ENCODE measurements at regions not wholly inside any gene's neighbourhood (a gene's known extent, or its start where the extent isn't known, plus 50 kb on each side); places are given as distances from the start of the nearest gene placed in this dataset.
"Not testable (repeated sequence)": the region's sequence is repeated elsewhere in the genome, so short reads cannot be mapped to it uniquely, and the experiment has no call there.

GRCh38 chr21:28127175-28127785 lies 865.4 kb downstream of the LTN1 start:
- Histone ChIP-seq H3K79me2 (ENCODE audit: insufficient read depth) (no peaks in the 10 kb centered on the region), H3K4me2 (ENCODE audit: unreplicated experiment) (no peak overlapping the region), H3K36me3 (ENCODE audit: low read depth) (no peaks in the 10 kb centered on the region), H2AFZ (no peak overlapping the region), H3K9ac (no peak overlapping the region), H3K9me2 (ENCODE audit: insufficient read depth) (0 out of 2 replicates have a peak, but pooled peaks cover 3% of the 10 kb centered on the region), H4K20me1 (ENCODE audit: insufficient read depth) (no peaks in the 10 kb centered on the region), H3F3A (ENCODE audit: insufficient read depth) (no peaks in the 10 kb centered on the region), H3K4me1 (ENCODE audit: insufficient read depth) (no peaks in the 10 kb centered on the region), H3K4me3 (no peak overlapping the region), H3K9me3 (ENCODE audit: low read depth) (no peaks in the 10 kb centered on the region), H3K27me3 (replicated peaks; ENCODE audit: insufficient read depth) (no peaks in the 10 kb centered on the region), H3K27ac (no peak overlapping the region)
- TF ChIP-seq EZH2phosphoT487 (IDR thresholded peaks at IDR 0.05; ENCODE audit: insufficient read depth, low read depth) (no peak), EZH2 (IDR thresholded peaks at IDR 0.05; ENCODE audit: insufficient read depth, poor library complexity, severe bottlenecking) (no peak)
- DNase-seq, result no peak
- WGBS, 2 experiments (ENCODE audit: low coverage in 1 of 2, low lambda C conversion rate in 2 of 2, missing lambda C conversion rate in 2 of 2), result 42 to 47% methylated on average over 2 of the region's 2 CpGs
- in situ Hi-C loops (cut with MboI), result no loop called here

DNA sequence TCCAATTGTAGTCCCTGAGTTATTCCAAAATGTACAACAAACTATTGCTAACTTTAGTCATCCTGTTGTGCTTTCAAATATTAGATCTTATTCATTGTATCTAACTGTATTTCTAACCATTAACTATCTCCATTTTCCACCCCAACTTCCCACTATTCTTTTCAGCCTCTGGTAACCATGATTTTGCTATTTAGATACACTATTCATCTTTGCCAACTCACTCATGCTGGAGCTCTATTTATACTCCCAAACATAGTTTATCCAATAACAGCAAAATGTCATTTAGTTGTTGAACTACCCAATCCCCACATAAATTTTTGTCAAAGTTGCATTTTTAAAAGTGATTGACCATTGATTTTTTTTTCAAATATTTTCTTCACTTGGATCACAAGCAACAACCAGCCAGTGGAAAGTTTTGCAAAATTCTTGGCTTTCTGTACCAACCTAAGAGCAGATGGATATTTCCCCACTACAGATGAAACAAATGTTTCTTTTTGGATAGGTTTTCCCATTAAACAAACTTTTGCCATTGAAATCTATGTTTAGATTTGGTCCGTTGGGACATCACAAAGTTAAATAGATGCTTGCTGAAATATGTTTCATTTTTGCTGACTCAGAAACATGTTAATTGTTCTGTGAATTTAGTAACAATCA lies 866.0 kb downstream of the LTN1 start:
- H3K27me3 ChIP-seq (replicated peaks; ENCODE audit: insufficient read depth), result no peaks in the 10 kb centered on the region
- no peaks in the 10 kb centered on the region for H3F3A ChIP-seq (ENCODE audit: insufficient read depth)
- H3K9me2 ChIP-seq (ENCODE audit: insufficient read depth), result 0 out of 2 replicates have a peak, but pooled peaks cover 3% of the 10 kb centered on the region
- no peak overlapping the region for H3K27ac ChIP-seq
- H4K20me1 ChIP-seq (ENCODE audit: insufficient read depth), result no peaks in the 10 kb centered on the region
- H3K36me3 ChIP-seq (ENCODE audit: low read depth), result no peaks in the 10 kb centered on the region
- no peak overlapping the region for H3K9ac ChIP-seq
- H3K79me2 ChIP-seq (ENCODE audit: insufficient read depth), result no peaks in the 10 kb centered on the region
- no peaks in the 10 kb centered on the region for H3K9me3 ChIP-seq (ENCODE audit: low read depth)
- no peaks in the 10 kb centered on the region for H3K4me1 ChIP-seq (ENCODE audit: insufficient read depth)
- DNase-seq, result no peak
- no peak overlapping the region for H2AFZ ChIP-seq
- H3K4me3 ChIP-seq, result no peak overlapping the region
- no peak overlapping the region for H3K4me2 ChIP-seq (ENCODE audit: unreplicated experiment)
- WGBS, 2 experiments (ENCODE audit: low coverage in 1 of 2, low lambda C conversion rate in 2 of 2, missing lambda C conversion rate in 2 of 2), result 52 to 59% methylated on average over 1 of the region's 1 CpG
- in situ Hi-C loops (cut with MboI), result no loop called here
- TF ChIP-seq EZH2phosphoT487 (IDR thresholded peaks at IDR 0.05; ENCODE audit: insufficient read depth, low read depth) (no peak), EZH2 (IDR thresholded peaks at IDR 0.05; ENCODE audit: insufficient read depth, poor library complexity, severe bottlenecking) (no peak)

GRCh38 chr21:28124541-28124940 lies 868.1 kb downstream of the LTN1 start:
- Histone ChIP-seq H3K79me2 (ENCODE audit: insufficient read depth) (no peaks in the 10 kb centered on the region), H3K9me3 (ENCODE audit: low read depth) (no peaks in the 10 kb centered on the region), H3K4me1 (ENCODE audit: insufficient read depth) (no peaks in the 10 kb centered on the region), H3K27me3 (replicated peaks; ENCODE audit: insufficient read depth) (no peaks in the 10 kb centered on the region), H3K36me3 (ENCODE audit: low read depth) (no peaks in the 10 kb centered on the region), H2AFZ (no peak overlapping the region), H3K4me3 (no peak overlapping the region), H4K20me1 (ENCODE audit: insufficient read depth) (no peaks in the 10 kb centered on the region), H3K9ac (no peak overlapping the region), H3K9me2 (ENCODE audit: insufficient read depth) (0 out of 2 replicates have a peak, but pooled peaks cover 3% of the 10 kb centered on the region), H3K4me2 (ENCODE audit: unreplicated experiment) (no peak overlapping the region), H3K27ac (no peak overlapping the region), H3F3A (ENCODE audit: insufficient read depth) (no peaks in the 10 kb centered on the region)
- no peak for DNase-seq
- 92 to 93% methylated on average over 2 of the region's 2 CpGs for WGBS, 2 experiments (ENCODE audit: low coverage in 1 of 2, low lambda C conversion rate in 2 of 2, missing lambda C conversion rate in 2 of 2)
- TF ChIP-seq EZH2 (IDR thresholded peaks at IDR 0.05; ENCODE audit: insufficient read depth, poor library complexity, severe bottlenecking) (no peak), EZH2phosphoT487 (IDR thresholded peaks at IDR 0.05; ENCODE audit: insufficient read depth, low read depth) (no peak)
- in situ Hi-C loops (cut with MboI), result no loop called here

DNA sequence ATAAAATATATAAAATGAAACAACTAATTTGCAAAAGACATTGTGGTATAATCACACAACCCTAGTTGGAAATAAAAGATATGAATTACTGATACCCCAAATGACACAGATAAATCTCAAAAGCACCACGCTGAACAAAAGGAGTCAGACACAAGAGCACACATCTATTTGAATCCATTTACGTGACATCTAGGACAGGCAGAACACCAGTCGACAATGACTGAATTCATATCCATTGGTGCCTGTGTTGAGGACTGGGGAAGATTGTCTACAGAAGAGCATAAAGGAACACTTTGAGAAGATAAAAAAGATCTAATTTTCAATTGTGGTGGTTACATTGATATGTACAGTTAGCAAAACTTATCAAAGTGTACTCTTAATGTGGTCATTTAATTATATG lies 874.1 kb downstream of the LTN1 start:
- Histone ChIP-seq H3F3A (ENCODE audit: insufficient read depth) (no peaks in the 10 kb centered on the region), H3K4me2 (ENCODE audit: unreplicated experiment) (no peak overlapping the region), H3K9ac (no peak overlapping the region), H3K79me2 (ENCODE audit: insufficient read depth) (no peaks in the 10 kb centered on the region), H3K27ac (no peak overlapping the region), H2AFZ (no peak overlapping the region), H3K36me3 (ENCODE audit: low read depth) (no peaks in the 10 kb centered on the region), H3K27me3 (replicated peaks; ENCODE audit: insufficient read depth) (no peaks in the 10 kb centered on the region), H3K4me1 (ENCODE audit: insufficient read depth) (no peaks in the 10 kb centered on the region), H3K9me2 (ENCODE audit: insufficient read depth) (no peaks in the 10 kb centered on the region), H4K20me1 (ENCODE audit: insufficient read depth) (no peaks in the 10 kb centered on the region), H3K9me3 (ENCODE audit: low read depth) (no peaks in the 10 kb centered on the region), H3K4me3 (no peak overlapping the region)
- in situ Hi-C loops (cut with MboI), result no loop called here
- 92 to 96% methylated on average over 3 of the region's 3 CpGs for WGBS, 2 experiments (ENCODE audit: low coverage in 1 of 2, low lambda C conversion rate in 2 of 2, missing lambda C conversion rate in 2 of 2)
- no peak for TF ChIP-seq EZH2 (IDR thresholded peaks at IDR 0.05; ENCODE audit: insufficient read depth, poor library complexity, severe bottlenecking)
- no peak for TF ChIP-seq EZH2phosphoT487 (IDR thresholded peaks at IDR 0.05; ENCODE audit: insufficient read depth, low read depth)
- DNase-seq, result no peak

DNA sequence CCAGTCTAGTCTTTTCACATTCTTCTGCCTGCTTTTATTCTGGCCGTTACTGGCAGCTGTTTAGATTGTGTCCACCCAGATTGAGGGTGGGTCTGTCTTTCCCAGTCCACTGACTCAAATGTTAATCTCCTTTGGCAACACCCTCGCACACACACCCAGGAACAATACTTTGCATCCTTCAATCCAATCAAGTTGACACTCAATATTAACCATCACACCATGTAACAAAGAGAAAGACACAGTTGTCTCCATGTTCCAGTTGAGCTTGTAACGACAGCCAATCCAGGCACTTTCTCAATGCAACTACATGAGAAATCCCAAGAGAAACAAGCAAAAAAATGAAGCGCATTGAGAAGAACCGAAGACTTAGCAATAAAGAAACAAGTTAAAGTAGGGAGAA lies 877.7 kb downstream of the LTN1 start:
- H3K9ac ChIP-seq; H3K36me3 ChIP-seq (ENCODE audit: low read depth); in situ Hi-C loops (cut with MboI); H4K20me1 ChIP-seq (ENCODE audit: insufficient read depth); H3K9me3 ChIP-seq (ENCODE audit: low read depth); H3K9me2 ChIP-seq (ENCODE audit: insufficient read depth); H3F3A ChIP-seq (ENCODE audit: insufficient read depth); H3K4me2 ChIP-seq (ENCODE audit: unreplicated experiment); H3K79me2 ChIP-seq (ENCODE audit: insufficient read depth); DNase-seq; H3K27me3 ChIP-seq (replicated peaks; ENCODE audit: insufficient read depth); H2AFZ ChIP-seq; H3K4me3 ChIP-seq; H3K27ac ChIP-seq: not testable (repeated sequence)
- WGBS, 2 experiments (ENCODE audit: low coverage in 1 of 2, low lambda C conversion rate in 2 of 2, missing lambda C conversion rate in 2 of 2), result 71 to 78% methylated on average over 5 of the region's 5 CpGs
- H3K4me1 ChIP-seq (ENCODE audit: insufficient read depth), result peaks cover 16% of the 10 kb centered on the region

Data from GM23248 (cell line).